Effector memory CD4-positive, alpha-beta T cell (primary cell): ENCODE measurements at regions not wholly inside any gene's neighbourhood (a gene's known extent, or its start where the extent isn't known, plus 50 kb on each side); places are given as distances from the start of the nearest gene placed in this dataset.

Experiments used
- DNase-seq, 3 donors: peaks; one replicate each; pipeline ENCODE4 v3.0.0-alpha.2; 2020
- H3K27ac ChIP-seq: 2 replicates; pipeline ENCODE4 v1.7.0; 2013; ENCODE audit warnings: mild to moderate bottlenecking, low read length, moderate library complexity; ENCODE audit not compliant: insufficient read depth, poor library complexity, severe bottlenecking
- H3K27me3 ChIP-seq: replicated peaks from 2 replicates; pipeline ENCODE4 v1.7.0; 2013; ENCODE audit warnings: mild to moderate bottlenecking, low read length; ENCODE audit not compliant: insufficient read depth, control insufficient read depth, poor library complexity, severe bottlenecking
- H3K36me3 ChIP-seq: 2 replicates; pipeline ENCODE4 v1.7.0; 2013; ENCODE audit warnings: mild to moderate bottlenecking, low read length, moderate library complexity; ENCODE audit not compliant: control insufficient read depth, insufficient read depth
- H3K4me1 ChIP-seq: 2 replicates; pipeline ENCODE4 v1.7.0; 2013; ENCODE audit warnings: low read length, mild to moderate bottlenecking; ENCODE audit not compliant: control insufficient read depth, insufficient read depth, poor library complexity, severe bottlenecking
- H3K4me3 ChIP-seq: 2 replicates; pipeline ENCODE4 v1.7.0; 2013; ENCODE audit warnings: low read length, low read depth, mild to moderate bottlenecking; ENCODE audit not compliant: insufficient read depth, poor library complexity, severe bottlenecking
- H3K9me3 ChIP-seq: 2 replicates; pipeline ENCODE4 v1.7.0; 2013; ENCODE audit warnings: mild to moderate bottlenecking, low read length, moderate library complexity; ENCODE audit not compliant: control insufficient read depth

- DNase-seq: no peak
- Histone ChIP-seq H3K27me3 (no peaks in the 10 kb centered on the region), H3K9me3 (no peaks in the 10 kb centered on the region), H3K4me3 (no peak overlapping the region), H3K4me1 (no peaks in the 10 kb centered on the region), H3K36me3 (no peaks in the 10 kb centered on the region), H3K27ac (no peak overlapping the region)
Observed at GRCh38 chr5:159451197-159452052, 121.1 kb upstream of the IL12B start.

- Histone ChIP-seq H3K27ac (no peak overlapping the region), H3K9me3 (no peaks in the 10 kb centered on the region), H3K27me3 (no peaks in the 10 kb centered on the region), H3K4me3 (no peak overlapping the region), H3K4me1 (no peaks in the 10 kb centered on the region), H3K36me3 (no peaks in the 10 kb centered on the region)
- no peak for DNase-seq
Observed at GRCh38 chr5:159452480-159453167, 122.3 kb upstream of the IL12B start.

GRCh38 chr5:159453209-159453608 lies 122.9 kb upstream of the IL12B start:
- Histone ChIP-seq H3K36me3 (no peaks in the 10 kb centered on the region), H3K27ac (no peak overlapping the region), H3K4me1 (no peaks in the 10 kb centered on the region), H3K4me3 (no peak overlapping the region), H3K9me3 (no peaks in the 10 kb centered on the region), H3K27me3 (no peaks in the 10 kb centered on the region)
- DNase-seq: no peak

- no peaks in the 10 kb centered on the region for H3K9me3 ChIP-seq
- no peaks in the 10 kb centered on the region for H3K27me3 ChIP-seq
- no peaks in the 10 kb centered on the region for H3K4me1 ChIP-seq
Observed at GRCh38 chr5:159456261-159456660, 126.0 kb upstream of the IL12B start.

GRCh38 chr5:159456722-159457465 lies 126.6 kb upstream of the IL12B start:
- Histone ChIP-seq H3K4me3 (no peak overlapping the region), H3K27me3 (no peaks in the 10 kb centered on the region), H3K27ac (no peak overlapping the region), H3K36me3 (no peaks in the 10 kb centered on the region), H3K9me3 (no peaks in the 10 kb centered on the region), H3K4me1 (no peaks in the 10 kb centered on the region)
- no peak for DNase-seq

More at GRCh38 chr5:159456261-159456660, 126.0 kb upstream of the IL12B start:
- Histone ChIP-seq H3K27ac (no peak overlapping the region), H3K4me3 (no peak overlapping the region), H3K36me3 (no peaks in the 10 kb centered on the region)
- no peak for DNase-seq

- Histone ChIP-seq H3K4me3 (no peak overlapping the region), H3K36me3 (no peaks in the 10 kb centered on the region), H3K4me1 (no peaks in the 10 kb centered on the region), H3K27ac (no peak overlapping the region), H3K9me3 (no peaks in the 10 kb centered on the region), H3K27me3 (no peaks in the 10 kb centered on the region)
- no peak for DNase-seq
Observed at GRCh38 chr5:159458217-159458711, 128.0 kb upstream of the IL12B start.

GRCh38 chr5:159459132-159459627 lies 128.9 kb upstream of the IL12B start:
- DNase-seq: no peak
- Histone ChIP-seq H3K4me3 (no peak overlapping the region), H3K36me3 (no peaks in the 10 kb centered on the region), H3K27me3 (no peaks in the 10 kb centered on the region), H3K27ac (no peak overlapping the region), H3K9me3 (no peaks in the 10 kb centered on the region), H3K4me1 (no peaks in the 10 kb centered on the region)

GRCh38 chr5:159459951-159460538 lies 129.8 kb upstream of the IL12B start:
- no peak for DNase-seq

GRCh38 chr5:159463590-159464321 lies 133.5 kb upstream of the IL12B start:
- DNase-seq: no peak

More at GRCh38 chr5:159459951-159460538, 129.8 kb upstream of the IL12B start:
- Histone ChIP-seq H3K4me3 (no peak overlapping the region), H3K27me3 (no peaks in the 10 kb centered on the region), H3K4me1 (no peaks in the 10 kb centered on the region), H3K9me3 (no peaks in the 10 kb centered on the region), H3K36me3 (no peaks in the 10 kb centered on the region), H3K27ac (no peak overlapping the region)

More at GRCh38 chr5:159463590-159464321, 133.5 kb upstream of the IL12B start:
- no peaks in the 10 kb centered on the region for H3K36me3 ChIP-seq
- H3K27ac ChIP-seq: no peak overlapping the region
- no peaks in the 10 kb centered on the region for H3K27me3 ChIP-seq
- peaks cover 1% of the 10 kb centered on the region for H3K4me1 ChIP-seq
- no peak overlapping the region for H3K4me3 ChIP-seq
- H3K9me3 ChIP-seq: no peaks in the 10 kb centered on the region
